HL-60 (cell line): ENCODE measurements at regions not wholly inside any gene's neighbourhood (a gene's known extent, or its start where the extent isn't known, plus 50 kb on each side); places are given as distances from the start of the nearest gene placed in this dataset.

Experiments
- GABPA ChIP-seq: IDR thresholded peaks from 2 replicates; pipeline ENCODE4 v1.6.1; 2012; ENCODE audit warnings: low read depth
- POLR2AphosphoS5 ChIP-seq: IDR thresholded peaks from 2 replicates; pipeline ENCODE4 v1.6.1; 2012; ENCODE audit warnings: low read depth
- SPI1 ChIP-seq: IDR thresholded peaks from 2 replicates; pipeline ENCODE4 v1.6.1; 2012; ENCODE audit warnings: low read depth, mild to moderate bottlenecking, borderline replicate concordance
- TF ChIP-seq, protein P1 (sequence below): IDR thresholded peaks from one replicate; pipeline ENCODE4 v1.5.1; 2011; ENCODE audit warnings: low read length, control low read depth, inconsistent platforms; ENCODE audit not compliant: insufficient read depth

DNA sequence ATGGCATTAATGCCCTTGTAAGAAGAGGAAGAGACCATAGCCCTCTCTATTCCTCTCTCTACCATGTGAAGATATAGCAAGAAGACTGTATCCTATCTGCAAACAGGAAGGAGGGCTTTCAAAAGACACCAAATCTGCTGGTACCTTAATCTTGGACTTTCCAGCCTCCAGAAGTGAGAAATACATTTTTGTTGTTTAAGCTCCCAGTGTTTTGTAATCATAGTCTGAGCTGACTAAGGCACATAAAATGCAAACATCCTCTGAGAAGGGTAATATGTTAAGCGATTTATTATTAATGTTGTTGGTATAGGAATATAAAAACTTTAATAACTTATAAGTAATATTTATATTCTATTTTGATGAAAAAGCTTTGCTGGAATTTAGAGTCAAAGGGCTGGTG is 559.8 kb downstream of the SUCLG1 start:
- TF ChIP-seq, protein P1, sequence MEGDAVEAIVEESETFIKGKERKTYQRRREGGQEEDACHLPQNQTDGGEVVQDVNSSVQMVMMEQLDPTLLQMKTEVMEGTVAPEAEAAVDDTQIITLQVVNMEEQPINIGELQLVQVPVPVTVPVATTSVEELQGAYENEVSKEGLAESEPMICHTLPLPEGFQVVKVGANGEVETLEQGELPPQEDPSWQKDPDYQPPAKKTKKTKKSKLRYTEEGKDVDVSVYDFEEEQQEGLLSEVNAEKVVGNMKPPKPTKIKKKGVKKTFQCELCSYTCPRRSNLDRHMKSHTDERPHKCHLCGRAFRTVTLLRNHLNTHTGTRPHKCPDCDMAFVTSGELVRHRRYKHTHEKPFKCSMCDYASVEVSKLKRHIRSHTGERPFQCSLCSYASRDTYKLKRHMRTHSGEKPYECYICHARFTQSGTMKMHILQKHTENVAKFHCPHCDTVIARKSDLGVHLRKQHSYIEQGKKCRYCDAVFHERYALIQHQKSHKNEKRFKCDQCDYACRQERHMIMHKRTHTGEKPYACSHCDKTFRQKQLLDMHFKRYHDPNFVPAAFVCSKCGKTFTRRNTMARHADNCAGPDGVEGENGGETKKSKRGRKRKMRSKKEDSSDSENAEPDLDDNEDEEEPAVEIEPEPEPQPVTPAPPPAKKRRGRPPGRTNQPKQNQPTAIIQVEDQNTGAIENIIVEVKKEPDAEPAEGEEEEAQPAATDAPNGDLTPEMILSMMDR = no peak
- TF ChIP-seq POLR2AphosphoS5 (no peak), GABPA (no peak), SPI1 (no peak)
